Fibroblast of pulmonary artery (primary cell): ENCODE measurements at regions not wholly inside any gene's neighbourhood (a gene's known extent, or its start where the extent isn't known, plus 50 kb on each side); places are given as distances from the start of the nearest gene placed in this dataset.

Experiments used
- DNase-seq: peaks from one replicate; pipeline ENCODE4 v3.0.0-alpha.2; 2010; ENCODE audit warnings: low read depth
- H3K4me3 ChIP-seq: replicated peaks from 2 replicates; pipeline ENCODE4 v1.5.1; 2011; ENCODE audit warnings: low read depth, mild to moderate bottlenecking, control low read depth, low read length, moderate library complexity
- CTCF ChIP-seq: IDR thresholded peaks from 2 replicates; pipeline ENCODE4 v1.5.1; 2011; ENCODE audit warnings: mild to moderate bottlenecking, control low read depth, low read length, inconsistent platforms; ENCODE audit errors: missing control alignments

GRCh38 chr9:4927043-4927471, 58.0 kb upstream of the JAK2 start:
- H3K4me3 ChIP-seq, result no peak overlapping the region
- no peak for TF ChIP-seq CTCF
- DNase-seq, result no peak

- DNase-seq, result no peak
- H3K4me3 ChIP-seq, result no peak overlapping the region
- no peak for TF ChIP-seq CTCF
These were observed 57.4 kb upstream of the JAK2 start for GRCh38 chr9:4927701-4928100.

- H3K4me3 ChIP-seq, result no peak overlapping the region
- peak; percentile 24 for DNase-seq
- no peak for TF ChIP-seq CTCF
These were observed 55.2 kb upstream of the JAK2 start for GRCh38 chr9:4929917-4930316.

- DNase-seq, result no peak
- H3K4me3 ChIP-seq, result no peak overlapping the region
- TF ChIP-seq CTCF, result no peak
These were observed 52.4 kb upstream of the JAK2 start for GRCh38 chr9:4932681-4933080.

- peak overlapping the region; percentile 2 for H3K4me3 ChIP-seq
- DNase-seq, result peak; percentile 90
- no peak for TF ChIP-seq CTCF
These were observed 51.9 kb upstream of the JAK2 start for GRCh38 chr9:4933177-4933576.

GRCh38 chr9:4933861-4934260, 51.2 kb upstream of the JAK2 start:
- TF ChIP-seq CTCF, result no peak
- DNase-seq, result no peak
- H3K4me3 ChIP-seq, result no peak overlapping the region

- no peak overlapping the region for H3K4me3 ChIP-seq
These were observed 49.9 kb upstream of the JAK2 start for GRCh38 chr9:4935001-4935672.

More at GRCh38 chr9:4935001-4935672, 49.9 kb upstream of the JAK2 start:
- DNase-seq, result no peak
- TF ChIP-seq CTCF, result no peak
